DOHH2 (cell line): ENCODE measurements at regions not wholly inside any gene's neighbourhood (a gene's known extent, or its start where the extent isn't known, plus 50 kb on each side); places are given as distances from the start of the nearest gene placed in this dataset.

Experiments used
- CTCF ChIP-seq: fragments of 200-600 bp; sonication (generic); IDR thresholded peaks from one replicate; pipeline ENCODE4 v1.5.1; 2014; ENCODE audit warnings: antibody characterized with exemption, mild to moderate bottlenecking, low read depth, low read length; ENCODE audit not compliant: poor library complexity, severe bottlenecking
- EZH2phosphoT487 ChIP-seq: fragments of 200-600 bp; sonication (generic); IDR thresholded peaks from 2 replicates; pipeline ENCODE4 v1.6.1; 2017; ENCODE audit warnings: borderline replicate concordance, mild to moderate bottlenecking, antibody characterized with exemption, low read length, moderate library complexity, mixed read lengths

DNA sequence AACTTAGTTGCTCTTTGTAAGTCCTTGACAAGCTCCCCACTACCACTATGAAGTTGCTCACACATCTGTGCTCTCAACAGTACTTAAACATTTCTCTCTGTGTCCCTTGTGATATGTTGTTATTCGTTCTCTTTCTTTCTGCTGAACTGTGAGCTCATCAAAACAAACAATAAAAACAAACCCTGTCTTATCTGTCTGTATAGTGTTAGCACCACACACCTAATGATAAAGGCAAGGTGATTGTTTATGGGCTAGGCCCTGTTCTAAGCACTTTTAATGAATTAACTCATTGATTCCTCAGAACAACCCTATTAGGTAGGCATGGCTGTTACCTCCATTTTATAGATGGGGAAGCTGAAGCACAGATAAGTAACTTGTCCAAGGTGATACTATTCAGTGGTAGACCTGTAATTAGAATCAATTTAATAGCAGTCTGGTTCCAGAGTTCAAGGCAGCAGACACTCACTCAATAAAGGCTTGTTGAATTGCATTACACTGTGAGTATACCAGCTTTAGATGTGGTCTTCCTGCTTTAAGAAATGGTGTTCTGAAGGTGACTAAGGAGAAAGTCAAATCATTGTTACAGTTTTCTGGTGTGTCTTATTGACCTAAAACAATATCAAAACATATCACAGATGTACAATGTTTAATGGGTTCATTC, 153.6 kb upstream of the ELL2 start:
- TF ChIP-seq CTCF (no peak), EZH2phosphoT487 (no peak)
